ENCODE measurements at regions not wholly inside any gene's neighbourhood (a gene's known extent, or its start where the extent isn't known, plus 50 kb on each side); places are given as distances from the start of the nearest gene placed in this dataset.

GRCh38 chr4:177796841-177797240, 354.6 kb upstream of the AGA start:
- H3K4me3 ChIP-seq: no peak overlapping the region
- TF ChIP-seq POLR2A (IDR thresholded peaks at IDR 0.05) (no peak), POLR2AphosphoS5 (IDR thresholded peaks at IDR 0.05) (no peak), CTCF (IDR thresholded peaks at IDR 0.05 in 8 of 11, conservative IDR thresholded peaks at IDR 0.05 in 3 of 11) (no peak)
- 51 to 66% (median 54%) methylated on average over 5 of the region's 5 CpGs for WGBS, 5 donors
- DNase-seq: no peak
- no peaks in the 10 kb centered on the region for H3K36me3 ChIP-seq
- H3K27me3 ChIP-seq (replicated peaks in 1 of 7): no peaks in the 10 kb centered on the region
- no peaks in the 10 kb centered on the region for H3K4me1 ChIP-seq
- H3K9me3 ChIP-seq: no peaks in the 10 kb centered on the region
- intact Hi-C loops (cut with DNase I; ENCODE audit: low total_unique reads): no loop called here
- no peak overlapping the region for H3K27ac ChIP-seq

GRCh38 chr4:177798161-177798560, 355.9 kb upstream of the AGA start:
- WGBS, 5 donors: 0 to 37% (median 2%) methylated on average over 1 of the region's 1 CpG
- Histone ChIP-seq H3K36me3 (no peaks in the 10 kb centered on the region), H3K27ac (no peak overlapping the region), H3K27me3 (replicated peaks in 1 of 7) (no peaks in the 10 kb centered on the region), H3K4me1 (no peaks in the 10 kb centered on the region), H3K4me3 (no peak overlapping the region), H3K9me3 (no peaks in the 10 kb centered on the region)
- TF ChIP-seq POLR2A (IDR thresholded peaks at IDR 0.05) (no peak), CTCF (IDR thresholded peaks at IDR 0.05 in 8 of 11, conservative IDR thresholded peaks at IDR 0.05 in 3 of 11) (no peak), POLR2AphosphoS5 (IDR thresholded peaks at IDR 0.05) (no peak)
- DNase-seq: no peak
- intact Hi-C loops (cut with DNase I; ENCODE audit: low total_unique reads): no loop called here

GRCh38 chr4:177802162-177802561, 359.9 kb upstream of the AGA start:
- H3K27me3 ChIP-seq (replicated peaks in 1 of 7): no peaks in the 10 kb centered on the region
- no peaks in the 10 kb centered on the region for H3K4me1 ChIP-seq
- H3K4me3 ChIP-seq: no peak overlapping the region
- no peak for DNase-seq
- WGBS, 5 donors: 30 to 58% (median 42%) methylated on average over 1 of the region's 1 CpG
- H3K9me3 ChIP-seq: no peaks in the 10 kb centered on the region
- TF ChIP-seq POLR2A (IDR thresholded peaks at IDR 0.05): no peak
- no peak for TF ChIP-seq POLR2AphosphoS5 (IDR thresholded peaks at IDR 0.05)
- no peak for TF ChIP-seq CTCF (IDR thresholded peaks at IDR 0.05 in 8 of 11, conservative IDR thresholded peaks at IDR 0.05 in 3 of 11)
- no peaks in the 10 kb centered on the region for H3K36me3 ChIP-seq
- H3K27ac ChIP-seq: no peak overlapping the region
- intact Hi-C loops (cut with DNase I; ENCODE audit: low total_unique reads): no loop called here

GRCh38 chr4:177802661-177803060, 360.4 kb upstream of the AGA start:
- Histone ChIP-seq H3K27me3 (replicated peaks in 1 of 7) (no peaks in the 10 kb centered on the region), H3K36me3 (no peaks in the 10 kb centered on the region), H3K9me3 (no peaks in the 10 kb centered on the region), H3K4me1 (no peaks in the 10 kb centered on the region), H3K27ac (no peak overlapping the region), H3K4me3 (no peak overlapping the region)
- no peak for DNase-seq
- WGBS, 5 donors: 80 to 95% (median 89%) methylated on average over 1 of the region's 1 CpG
- no peak for TF ChIP-seq POLR2A (IDR thresholded peaks at IDR 0.05)
- TF ChIP-seq POLR2AphosphoS5 (IDR thresholded peaks at IDR 0.05): no peak
- no peak for TF ChIP-seq CTCF (IDR thresholded peaks at IDR 0.05 in 8 of 11, conservative IDR thresholded peaks at IDR 0.05 in 3 of 11)
- intact Hi-C loops (cut with DNase I; ENCODE audit: low total_unique reads): no loop called here
